Transverse colon (tissue), 4 donors: ENCODE measurements at regions not wholly inside any gene's neighbourhood (a gene's known extent, or its start where the extent isn't known, plus 50 kb on each side); places are given as distances from the start of the nearest gene placed in this dataset.
"Not testable (repeated sequence)": the region's sequence is repeated elsewhere in the genome, so short reads cannot be mapped to it uniquely, and the experiment has no call there.

Experiments
- DNase-seq: peaks from one replicate; pipeline ENCODE4 v3.0.0-alpha.2; 2019
- H3K27ac ChIP-seq, 4 donors: fragments of 200-600 bp; sonication (generic); 2 replicates each; pipeline ENCODE4 v1.5.1; 2016 to 2018; ENCODE audit warnings: inconsistent platforms in 4 of 4
- H3K27me3 ChIP-seq: fragments of 200-600 bp; sonication (generic); 2 replicates; pipeline ENCODE4 v1.5.1; 2017; ENCODE audit warnings: inconsistent platforms
- H3K36me3 ChIP-seq, 4 donors: fragments of 200-600 bp; sonication (generic); 2 replicates each; pipeline ENCODE4 v1.5.1; 2017 to 2019; ENCODE audit warnings: inconsistent platforms in 4 of 4
- H3K4me1 ChIP-seq, 4 donors: fragments of 200-600 bp; sonication (generic); 2 replicates each; pipeline ENCODE4 v1.5.1; 2017 to 2020; ENCODE audit warnings: inconsistent platforms in 4 of 4
- H3K4me3 ChIP-seq, 4 donors: fragments of 200-600 bp; sonication (generic); 1 replicate in 1 of 4; 2 replicates in 3 of 4; pipeline versions ENCODE4 v1.5.1 to v1.6.1; 2017 to 2019; ENCODE audit warnings: inconsistent platforms in 4 of 4
- H3K9me3 ChIP-seq, 2 donors: fragments of 200-600 bp; sonication (generic); 2 replicates each; pipeline ENCODE4 v1.5.1; 2017 to 2019; ENCODE audit warnings: inconsistent platforms in 2 of 2
- CTCF ChIP-seq, 5 experiments: fragments of 200-600 bp in 3 of 5; fragments of 450-650 bp in 2 of 5; sonication (generic) in 3 of 5; IDR thresholded peaks; 1 replicate in 2 of 5; 2 replicates in 3 of 5; pipeline ENCODE4 v1.5.1; 2016 to 2017; ENCODE audit warnings: antibody characterized with exemption in 5 of 5, inconsistent platforms in 3 of 5, mild to moderate bottlenecking in 2 of 5, moderate library complexity in 1 of 5
- EP300 ChIP-seq: sonication (generic); formaldehyde crosslinking; IDR thresholded peaks from one replicate; pipeline ENCODE4 v1.6.1; 2017; ENCODE audit warnings: antibody characterized with exemption, low read depth
- POLR2A ChIP-seq: fragments of 450-650 bp; IDR thresholded peaks from one replicate; pipeline ENCODE4 v1.6.1; 2016; ENCODE audit warnings: antibody characterized with exemption, mild to moderate bottlenecking, moderate library complexity
- POLR2AphosphoS5 ChIP-seq, 3 donors: sonication (generic); formaldehyde crosslinking; IDR thresholded peaks; one replicate each; pipeline ENCODE4 v1.6.1; 2016; ENCODE audit warnings: antibody characterized with exemption in 3 of 3
- WGBS, 2 donors: methylation state at CpG; one replicate each; pipeline ENCODE4 v1.1.5; 2018; ENCODE audit warnings: low coverage in 1 of 2; 5-methylcytosine and 5-hydroxymethylcytosine counted together
- in situ Hi-C, 4 donors: fragments of 200-750 bp; cut with MboI; loops; one replicate each; pipeline versions ENCODE4 v1.15.0 to v1.15.1; 2017; ENCODE audit warnings: low sequenced_read_pairs in 3 of 4, low pct_ligation_motif_present in 1 of 4, low pct_unique_long_range_greater_than_20kb in 1 of 4
- intact Hi-C: fragments of 100-400 bp; cut with DNase I; formaldehyde crosslinking; loops from one replicate; pipeline ENCODE4 v1.15.1; 2023; ENCODE audit warnings: low total_unique reads

GRCh38 chr5:71788794-71789193 is 69.7 kb downstream of the CARTPT start:
- H3K4me3 ChIP-seq = no peak overlapping the region
- H3K4me1 ChIP-seq = peaks cover 0 to 4% (median 0%) of the 10 kb centered on the region in 4 donors
- no peak for TF ChIP-seq POLR2A
- TF ChIP-seq POLR2AphosphoS5 (IDR thresholded peaks at IDR 0.05) = no peak
- no peak for TF ChIP-seq CTCF (IDR thresholded peaks at IDR 0.05)
- no peak for TF ChIP-seq EP300
- H3K27me3 ChIP-seq = no peaks in the 10 kb centered on the region
- in situ Hi-C loops (loop anchor here (10.0 to 25.0 kb wide), 5 partner anchors 224 to 536 kb away; partner anchors contain the start of genes MRPS27 (in 2 of the 4) and PTCD2 (in 2 of the 4)), intact Hi-C loops (no loop called here)
- 91 to 96% methylated on average over 2 of the region's 2 CpGs for WGBS, 2 donors
- H3K27ac ChIP-seq = no peak overlapping the region
- no peak for DNase-seq
- H3K36me3 ChIP-seq = no peaks in the 10 kb centered on the region
- no peaks in the 10 kb centered on the region for H3K9me3 ChIP-seq

- in situ Hi-C loops (loop anchor here (10.0 to 25.0 kb wide), 5 partner anchors 223 to 535 kb away; partner anchors contain the start of genes MRPS27 (in 2 of the 4) and PTCD2 (in 2 of the 4)), intact Hi-C loops (no loop called here)
- Histone ChIP-seq H3K27ac (no peak overlapping the region), H3K4me1 (no peaks in the 10 kb centered on the region), H3K36me3 (no peaks in the 10 kb centered on the region), H3K9me3 (peaks cover 0 to 3% of the 10 kb centered on the region in 2 donors), H3K27me3 (no peaks in the 10 kb centered on the region), H3K4me3 (no peak overlapping the region)
- no peak for DNase-seq
- WGBS, 2 donors = 73 to 100% methylated on average over 1 to 4 of the region's 4 CpGs
- TF ChIP-seq POLR2AphosphoS5 (IDR thresholded peaks at IDR 0.05) = no peak
- TF ChIP-seq EP300 = no peak
- no peak for TF ChIP-seq POLR2A
- no peak for TF ChIP-seq CTCF (IDR thresholded peaks at IDR 0.05)
These were observed 70.7 kb downstream of the CARTPT start for GRCh38 chr5:71789746-71790145.

- Histone ChIP-seq H3K36me3 (no peaks in the 10 kb centered on the region), H3K4me3 (no peak overlapping the region), H3K9me3 (peaks cover 0 to 3% of the 10 kb centered on the region in 2 donors), H3K27ac (no peak overlapping the region), H3K4me1 (no peaks in the 10 kb centered on the region), H3K27me3 (no peaks in the 10 kb centered on the region)
- no peak for TF ChIP-seq EP300
- no peak for TF ChIP-seq CTCF (IDR thresholded peaks at IDR 0.05)
- TF ChIP-seq POLR2A = no peak
- no peak for TF ChIP-seq POLR2AphosphoS5 (IDR thresholded peaks at IDR 0.05)
- intact Hi-C loops = no loop called here
- in situ Hi-C loops = loop anchor here in 1 of 4 donors (25.0 kb wide), 2 partner anchors 222 to 522 kb away; partner anchors contain the start of genes MRPS27 and PTCD2
- no peak for DNase-seq
- 57% methylated on average over 7 of the region's 7 CpGs; no CpG with 5 or more reads in 1 of the 2 donors for WGBS, 2 donors
These were observed 71.4 kb downstream of the CARTPT start for GRCh38 chr5:71790433-71790832.

- 81 to 83% methylated on average over 2 of the region's 2 CpGs for WGBS, 2 donors
- DNase-seq, H3K4me1 ChIP-seq, H3K36me3 ChIP-seq, H3K4me3 ChIP-seq, H3K27me3 ChIP-seq, H3K9me3 ChIP-seq, H3K27ac ChIP-seq, intact Hi-C loops: not testable (repeated sequence)
- in situ Hi-C loops = loop anchor here in 1 of 4 donors (25.0 kb wide), 2 partner anchors 220 to 520 kb away; partner anchors contain the start of genes MRPS27 and PTCD2
These were observed 73.0 kb downstream of the CARTPT start for GRCh38 chr5:71792041-71792440.
